HepG2 (cell line): ENCODE measurements at regions not wholly inside any gene's neighbourhood (a gene's known extent, or its start where the extent isn't known, plus 50 kb on each side); places are given as distances from the start of the nearest gene placed in this dataset.

Experiments
- ATAC-seq: fragments of 200-7000 bp; cut with Tn5 transposase; 3 replicates; pipeline ENCODE4 v1.9.1; 2020; ENCODE audit warnings: mild to moderate bottlenecking, moderate library complexity
- BruUV-seq: library from RNA; stranded (reverse); fragments of 400-500 nt; replicated peaks from 2 replicates; lab custom pipeline; 2021; lab: Mats Ljungman, UMichigan
- CTCF ChIA-PET: fragments of 300-600 bp; formaldehyde crosslinking; extraction: SDS; loops from one replicate; lab custom pipeline; 2021; ENCODE audit warnings: low total read pairs, inconsistent platforms, low intra/inter-chr PET ratio; lab: Yijun Ruan, JAX
- POLR2A ChIA-PET: fragments of 350-600 bp; sonication (Branson Sonifier 250); formaldehyde crosslinking; loops from one replicate; lab custom pipeline; 2020; ENCODE audit warnings: antibody characterized with exemption, inconsistent platforms; lab: Yijun Ruan, JAX
- DNase-seq: peaks from one replicate; pipeline ENCODE4 v3.0.0-alpha.2; 2015; ENCODE audit warnings: low spot score
- FAIRE-seq: peaks from 3 replicates; lab custom pipeline; 2011; peaks lifted over from hg19 to GRCh38; lab: Jason Lieb, UNC
- H2AFZ ChIP-seq: one replicate; pipeline ENCODE4 v1.6.1; 2011; ENCODE audit warnings: low read length, inconsistent platforms
- H3K27ac ChIP-seq: fragments of 300-600 bp; 3 replicates; pipeline ENCODE4 v1.8.0; 2011; ENCODE audit warnings: mixed run types, mild to moderate bottlenecking, mixed read lengths, low read length, inconsistent platforms; ENCODE audit not compliant: insufficient read depth; ENCODE audit errors: extremely low read length
- H3K27me3 ChIP-seq, 2 experiments: fragments of 200-600 bp in 1 of 2; 2 replicates in 1 of 2; 3 replicates in 1 of 2; pipeline versions ENCODE4 v1.6.0 to v1.8.0; 2011; ENCODE audit warnings: low read length in 2 of 2, mild to moderate bottlenecking in 2 of 2, moderate library complexity in 2 of 2, inconsistent platforms in 1 of 2; ENCODE audit not compliant: insufficient read depth in 2 of 2, control insufficient read depth in 1 of 2
- H3K36me3 ChIP-seq, 2 experiments: fragments of 200-600 bp in 1 of 2; replicated peaks in 1 of 2; 2 replicates in 1 of 2; 3 replicates in 1 of 2; pipeline versions ENCODE4 v1.5.1 to v1.8.0; 2011; ENCODE audit warnings: low read length in 2 of 2, inconsistent platforms in 1 of 2; ENCODE audit not compliant: insufficient read depth in 2 of 2, control insufficient read depth in 1 of 2
- H3K4me1 ChIP-seq: 2 replicates; pipeline ENCODE4 v1.5.1; 2012; ENCODE audit warnings: low read length, inconsistent platforms; ENCODE audit not compliant: insufficient read depth
- H3K4me2 ChIP-seq: 2 replicates; pipeline ENCODE4 v1.6.0; 2011; ENCODE audit warnings: low read depth, low read length, inconsistent platforms
- H3K4me3 ChIP-seq, 3 experiments: fragments of 200-600 bp in 1 of 3; sonication (generic), shearing (Covaris generic) in 1 of 3; replicated peaks in 1 of 3; 2 replicates each; pipeline ENCODE4 v1.5.1; 2011 to 2016; ENCODE audit warnings: low read length in 3 of 3, inconsistent platforms in 2 of 3, low read depth in 2 of 3, mild to moderate bottlenecking in 2 of 3, control low read depth in 1 of 3, mixed read lengths in 1 of 3; ENCODE audit not compliant: insufficient read depth in 1 of 3
- H3K79me2 ChIP-seq: one replicate; pipeline ENCODE4 v1.6.1; 2011; ENCODE audit warnings: low read length, inconsistent platforms; ENCODE audit not compliant: insufficient read depth
- H3K9ac ChIP-seq: 2 replicates; pipeline ENCODE4 v1.6.0; 2011; ENCODE audit warnings: mild to moderate bottlenecking, low read depth, low read length, inconsistent platforms; ENCODE audit not compliant: insufficient read depth
- H3K9me3 ChIP-seq: 2 replicates; pipeline ENCODE4 v1.5.1; 2012; ENCODE audit warnings: mild to moderate bottlenecking, low read length
- H4K20me1 ChIP-seq: 2 replicates; pipeline ENCODE4 v1.6.0; 2011; ENCODE audit warnings: inconsistent platforms, mild to moderate bottlenecking, low read length, moderate library complexity; ENCODE audit not compliant: insufficient read depth
- KLF12 ChIP-seq: sonication (generic); formaldehyde crosslinking; IDR thresholded peaks from 2 replicates; pipeline ENCODE4 v1.4.0; 2020; ENCODE audit warnings: missing genetic modification reagents, borderline replicate concordance
- TARDBP ChIP-seq: sonication (generic); formaldehyde crosslinking; IDR thresholded peaks from 2 replicates; pipeline ENCODE4 v1.8.0; 2022; ENCODE audit warnings: mild to moderate bottlenecking, missing genetic modification reagents
- ZBTB42 ChIP-seq: sonication (generic); formaldehyde crosslinking; IDR thresholded peaks from 2 replicates; pipeline ENCODE4 v1.5.0; 2020; ENCODE audit warnings: mild to moderate bottlenecking, missing genetic modification reagents
- ZNF564 ChIP-seq: sonication (generic); formaldehyde crosslinking; IDR thresholded peaks from 2 replicates; pipeline ENCODE4 v1.8.1; 2023; ENCODE audit warnings: mild to moderate bottlenecking, missing genetic modification reagents
- WGBS: methylation state at CpG from one replicate; pipeline ENCODE4 v1.1.6; 2017; ENCODE audit warnings: low lambda C conversion rate; 5-methylcytosine and 5-hydroxymethylcytosine counted together
- in situ Hi-C: cut with HindIII; loops from 2 replicates; pipeline ENCODE4 v1.10.0; 2017; ENCODE audit warnings: low pct_unique_long_range_greater_than_20kb; ENCODE audit not compliant: extremely low pct_ligation_motif_present
- intact Hi-C: fragments of 100-400 bp; cut with micrococcal nuclease; formaldehyde crosslinking; loops from one replicate; pipeline ENCODE4 v1.10.0; 2022; ENCODE audit not compliant: unreplicated experiment
- TF ChIP-seq, protein P1 (sequence below): sonication (generic); formaldehyde crosslinking; conservative IDR thresholded peaks from 2 replicates; pipeline ENCODE4 v1.4.0; 2020; ENCODE audit warnings: missing genetic modification reagents
- TF ChIP-seq, protein P2 (sequence below): sonication (generic); formaldehyde crosslinking; IDR thresholded peaks from 2 replicates; pipeline ENCODE4 v1.4.0; 2020; ENCODE audit warnings: missing genetic modification reagents

DNA sequence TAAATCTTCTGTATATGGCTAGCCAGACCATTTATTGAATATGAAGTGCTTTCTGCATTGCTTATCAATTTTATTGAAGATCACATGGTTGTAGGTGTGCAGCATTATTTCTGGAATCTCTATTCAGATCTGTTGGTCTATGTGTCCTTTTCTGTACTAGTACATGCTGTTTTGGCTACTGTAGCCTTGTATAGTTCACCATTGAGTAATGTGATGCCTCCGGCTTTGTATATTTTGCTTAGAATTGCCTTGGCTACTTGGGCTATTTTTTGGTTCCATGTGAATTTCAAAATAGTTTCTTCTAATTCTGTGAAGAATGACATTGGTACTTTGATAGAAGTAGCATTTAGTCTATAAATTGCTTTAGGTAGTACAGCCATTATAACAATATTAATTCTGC is 1187.2 kb downstream of the XPNPEP1 start:
- DNase-seq (no peak), ATAC-seq (no peak), FAIRE-seq (no peak)
- Histone ChIP-seq H4K20me1 (no peaks in the 10 kb centered on the region), H3K9ac (no peak overlapping the region), H3K36me3 (no peaks in the 10 kb centered on the region), H3K4me1 (no peaks in the 10 kb centered on the region), H3K79me2 (no peaks in the 10 kb centered on the region), H3K27me3 (no peaks in the 10 kb centered on the region), H3K4me3 (no peak overlapping the region), H3K9me3 (peaks cover 62% of the 10 kb centered on the region), H3K27ac (no peak overlapping the region), H3K4me2 (no peak overlapping the region), H2AFZ (no peak overlapping the region)
- no TSS peak for BruUV-seq
- in situ Hi-C loops (no loop called here), intact Hi-C loops (no loop called here)
- ChIA-PET CTCF (no interaction called here), POLR2A (no interaction called here)
- TF ChIP-seq, protein P1, sequence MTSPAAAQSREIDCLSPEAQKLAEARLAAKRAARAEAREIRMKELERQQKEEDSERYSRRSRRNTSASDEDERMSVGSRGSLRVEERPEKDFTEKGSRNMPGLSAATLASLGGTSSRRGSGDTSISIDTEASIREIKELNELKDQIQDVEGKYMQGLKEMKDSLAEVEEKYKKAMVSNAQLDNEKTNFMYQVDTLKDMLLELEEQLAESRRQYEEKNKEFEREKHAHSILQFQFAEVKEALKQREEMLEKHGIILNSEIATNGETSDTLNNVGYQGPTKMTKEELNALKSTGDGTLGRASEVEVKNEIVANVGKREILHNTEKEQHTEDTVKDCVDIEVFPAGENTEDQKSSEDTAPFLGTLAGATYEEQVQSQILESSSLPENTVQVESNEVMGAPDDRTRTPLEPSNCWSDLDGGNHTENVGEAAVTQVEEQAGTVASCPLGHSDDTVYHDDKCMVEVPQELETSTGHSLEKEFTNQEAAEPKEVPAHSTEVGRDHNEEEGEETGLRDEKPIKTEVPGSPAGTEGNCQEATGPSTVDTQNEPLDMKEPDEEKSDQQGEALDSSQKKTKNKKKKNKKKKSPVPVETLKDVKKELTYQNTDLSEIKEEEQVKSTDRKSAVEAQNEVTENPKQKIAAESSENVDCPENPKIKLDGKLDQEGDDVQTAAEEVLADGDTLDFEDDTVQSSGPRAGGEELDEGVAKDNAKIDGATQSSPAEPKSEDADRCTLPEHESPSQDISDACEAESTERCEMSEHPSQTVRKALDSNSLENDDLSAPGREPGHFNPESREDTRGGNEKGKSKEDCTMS (CRISPR knock-in tag) = no peak
- TF ChIP-seq, protein P2, sequence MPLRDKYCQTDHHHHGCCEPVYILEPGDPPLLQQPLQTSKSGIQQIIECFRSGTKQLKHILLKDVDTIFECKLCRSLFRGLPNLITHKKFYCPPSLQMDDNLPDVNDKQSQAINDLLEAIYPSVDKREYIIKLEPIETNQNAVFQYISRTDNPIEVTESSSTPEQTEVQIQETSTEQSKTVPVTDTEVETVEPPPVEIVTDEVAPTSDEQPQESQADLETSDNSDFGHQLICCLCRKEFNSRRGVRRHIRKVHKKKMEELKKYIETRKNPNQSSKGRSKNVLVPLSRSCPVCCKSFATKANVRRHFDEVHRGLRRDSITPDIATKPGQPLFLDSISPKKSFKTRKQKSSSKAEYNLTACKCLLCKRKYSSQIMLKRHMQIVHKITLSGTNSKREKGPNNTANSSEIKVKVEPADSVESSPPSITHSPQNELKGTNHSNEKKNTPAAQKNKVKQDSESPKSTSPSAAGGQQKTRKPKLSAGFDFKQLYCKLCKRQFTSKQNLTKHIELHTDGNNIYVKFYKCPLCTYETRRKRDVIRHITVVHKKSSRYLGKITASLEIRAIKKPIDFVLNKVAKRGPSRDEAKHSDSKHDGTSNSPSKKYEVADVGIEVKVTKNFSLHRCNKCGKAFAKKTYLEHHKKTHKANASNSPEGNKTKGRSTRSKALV (CRISPR knock-in tag) = no peak
- no peak for TF ChIP-seq ZBTB42 (CRISPR knock-in tag)
- TF ChIP-seq ZNF564 = no peak
- no peak for TF ChIP-seq KLF12 (CRISPR knock-in tag)
- TF ChIP-seq TARDBP (CRISPR knock-in tag) = no peak
- WGBS = 58% methylated on average over 1 of the region's 1 CpG
